Hematopoietic multipotent progenitor cell treated with erythropoietin and hydrocortisone succinate and interleukin-3 and kit ligand, for 15 days (in vitro differentiated cells): ENCODE measurements at regions not wholly inside any gene's neighbourhood (a gene's known extent, or its start where the extent isn't known, plus 50 kb on each side); places are given as distances from the start of the nearest gene placed in this dataset.

Experiments
- DNase-seq: peaks from one replicate; pipeline ENCODE4 v3.0.0-alpha.2; 2015; ENCODE audit warnings: low spot score

DNA sequence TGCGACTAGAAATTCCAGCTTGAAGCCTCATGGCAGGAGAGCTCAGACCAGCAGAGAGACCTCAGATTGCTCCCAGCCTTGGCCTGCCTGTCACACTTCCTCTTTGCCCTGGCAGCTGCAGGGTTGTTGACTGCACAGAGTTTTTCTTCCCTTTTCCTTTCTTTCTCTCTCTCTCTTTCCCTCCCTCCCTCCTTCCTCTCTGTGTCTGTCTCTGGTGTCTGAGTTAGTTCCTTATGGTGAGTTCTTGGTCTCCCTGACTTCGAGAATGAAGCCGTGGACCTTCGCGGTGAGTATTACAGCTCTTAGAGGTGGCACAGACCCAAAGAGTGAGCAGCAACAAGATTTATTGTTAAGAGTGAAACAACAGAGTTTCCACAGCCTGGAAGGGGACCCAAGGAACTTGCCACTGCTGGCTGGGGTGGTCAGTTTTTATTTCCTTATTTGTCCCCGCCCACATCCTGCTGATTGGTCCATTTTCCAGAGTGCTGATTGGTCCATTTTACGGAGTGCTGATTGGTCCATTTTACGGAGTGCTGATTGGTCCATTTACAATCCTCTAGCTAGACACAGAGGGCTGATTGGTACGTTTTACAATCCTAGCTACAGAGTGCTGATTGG is 266.3 kb downstream of the RPS24 start:
- peak; percentile 3 for DNase-seq

DNA sequence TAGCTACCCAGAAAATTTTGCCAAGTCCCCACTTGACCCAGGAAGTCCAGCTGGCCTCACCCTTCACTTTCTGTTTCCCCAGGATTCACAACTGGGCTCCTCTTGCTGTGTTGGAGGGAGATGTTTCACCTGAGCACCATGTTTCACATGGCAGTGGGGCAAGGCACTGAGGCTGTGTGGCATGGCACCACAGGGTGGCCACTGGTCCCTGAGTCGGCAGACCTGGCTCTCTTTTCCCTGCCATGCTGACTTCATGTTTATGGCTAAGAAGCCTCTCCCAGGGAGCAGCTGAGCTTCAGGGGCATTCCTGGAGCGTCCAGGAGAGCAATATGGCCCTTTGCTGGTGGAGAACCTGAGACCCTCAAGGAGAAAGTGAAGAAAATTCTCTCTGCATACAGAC is 266.9 kb downstream of the RPS24 start:
- DNase-seq = no peak

DNA sequence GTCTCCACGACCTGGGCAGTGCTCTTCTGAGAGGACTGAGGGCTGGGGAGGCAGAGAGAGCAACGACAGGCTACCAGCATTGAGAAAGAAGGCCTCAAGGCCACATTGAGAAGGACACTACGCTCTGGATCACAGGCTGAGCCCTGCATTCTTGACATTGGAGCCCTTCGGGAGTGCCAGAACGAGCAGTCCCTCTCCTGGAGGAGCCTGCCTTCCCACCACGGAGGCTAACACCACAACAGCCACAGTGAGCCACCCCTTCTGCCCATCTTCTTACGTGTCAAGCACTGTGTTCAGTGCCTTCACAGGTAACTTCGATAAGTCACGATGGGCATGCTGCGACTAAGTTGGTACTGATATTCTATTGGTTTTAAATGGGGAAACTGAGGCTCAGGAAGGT is 267.8 kb downstream of the RPS24 start:
- DNase-seq = no peak

DNA sequence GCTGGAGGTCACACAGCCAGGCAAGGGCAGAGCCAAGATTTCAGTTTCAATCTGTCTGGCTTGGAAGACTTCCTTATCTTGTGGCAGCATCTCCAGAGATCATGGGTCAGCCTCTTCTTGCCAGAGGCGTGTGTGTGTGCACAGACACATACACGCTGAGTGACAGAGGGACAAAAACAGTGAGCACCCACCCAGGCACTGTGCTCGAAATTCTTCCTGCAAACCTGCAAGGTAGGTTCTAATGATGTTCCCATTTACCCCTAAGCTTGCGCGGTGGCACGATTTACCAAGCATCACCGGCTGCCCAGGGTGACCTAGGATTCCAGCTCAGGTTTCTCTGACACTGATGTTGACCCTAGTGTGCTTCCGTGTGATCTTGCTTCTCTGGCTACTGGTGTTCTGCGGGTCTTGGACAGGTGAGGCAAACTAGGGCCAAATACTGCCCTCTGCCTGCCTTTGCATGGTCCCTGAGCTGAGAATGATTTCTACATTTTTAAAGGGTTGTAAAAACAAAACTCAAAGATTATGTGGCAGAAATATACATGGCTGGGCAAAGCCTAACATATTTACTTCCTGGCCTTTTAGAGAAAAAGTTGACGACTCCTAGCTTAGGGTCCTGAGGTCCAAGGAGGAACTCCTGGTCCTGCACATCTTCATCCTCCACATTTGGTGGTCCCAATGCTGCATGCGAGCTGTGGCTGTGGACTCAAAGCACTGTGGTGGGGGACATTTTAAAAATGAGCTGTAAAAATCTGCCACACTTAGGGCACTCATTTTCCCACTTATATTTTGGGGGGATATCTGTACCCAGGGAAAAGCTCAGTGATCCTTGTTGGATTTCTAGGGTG is 268.5 kb downstream of the RPS24 start:
- no peak for DNase-seq

DNA sequence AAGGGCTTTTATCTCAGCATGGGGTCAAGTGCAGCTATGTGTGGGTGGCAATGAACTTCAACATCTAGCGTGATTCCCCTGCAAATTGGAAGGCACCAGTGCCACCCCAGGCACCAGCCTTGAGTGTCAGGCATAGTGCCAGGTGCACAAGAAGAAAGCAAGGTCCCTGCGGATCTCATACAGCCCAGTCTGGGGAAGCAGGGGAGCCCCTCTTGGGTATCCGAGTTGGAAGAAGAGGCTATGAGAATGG is 269.0 kb downstream of the RPS24 start:
- no peak for DNase-seq

DNA sequence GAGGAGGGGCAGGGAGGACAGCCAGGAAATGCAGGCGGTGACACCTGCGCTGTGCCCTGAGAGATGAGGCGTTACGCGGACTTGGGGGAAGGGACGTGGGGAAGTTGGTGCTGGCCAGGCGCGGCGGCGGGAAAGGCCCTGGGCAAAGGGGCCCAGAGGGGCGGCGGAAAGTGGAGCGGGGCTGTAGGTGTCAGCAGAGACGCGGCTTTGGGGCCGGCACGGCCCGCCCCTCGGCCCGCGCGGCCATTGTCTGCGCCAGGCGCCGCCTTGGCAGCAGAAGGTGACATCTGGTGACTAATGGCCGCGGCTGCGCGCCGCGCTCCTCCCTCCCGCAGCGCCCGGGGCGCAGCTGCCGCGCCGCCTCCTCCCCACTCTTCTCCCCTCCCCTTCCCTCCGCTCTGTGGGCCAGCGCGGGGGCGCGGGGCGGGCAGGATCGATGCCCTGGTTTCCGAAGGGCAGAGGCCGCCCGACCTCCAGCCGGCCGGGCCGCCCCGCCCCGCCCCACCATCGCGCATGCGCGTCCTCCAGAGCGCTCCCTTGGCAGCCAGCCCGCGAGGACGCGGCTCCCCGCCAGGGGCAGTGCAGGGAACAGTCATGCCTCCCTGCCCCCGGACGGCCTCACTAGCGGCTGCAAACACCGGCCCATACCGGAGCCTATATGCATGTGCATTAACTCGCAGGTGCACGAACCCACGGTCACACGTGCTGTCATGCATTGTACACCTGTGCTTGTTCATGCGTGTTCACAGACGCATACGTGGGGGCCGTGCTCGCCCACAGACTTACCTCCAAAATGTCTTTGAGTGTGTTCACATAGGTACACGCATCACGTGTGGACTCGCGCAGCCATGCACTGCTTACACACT is 269.6 kb downstream of the RPS24 start:
- peak; percentile 89 for DNase-seq

DNA sequence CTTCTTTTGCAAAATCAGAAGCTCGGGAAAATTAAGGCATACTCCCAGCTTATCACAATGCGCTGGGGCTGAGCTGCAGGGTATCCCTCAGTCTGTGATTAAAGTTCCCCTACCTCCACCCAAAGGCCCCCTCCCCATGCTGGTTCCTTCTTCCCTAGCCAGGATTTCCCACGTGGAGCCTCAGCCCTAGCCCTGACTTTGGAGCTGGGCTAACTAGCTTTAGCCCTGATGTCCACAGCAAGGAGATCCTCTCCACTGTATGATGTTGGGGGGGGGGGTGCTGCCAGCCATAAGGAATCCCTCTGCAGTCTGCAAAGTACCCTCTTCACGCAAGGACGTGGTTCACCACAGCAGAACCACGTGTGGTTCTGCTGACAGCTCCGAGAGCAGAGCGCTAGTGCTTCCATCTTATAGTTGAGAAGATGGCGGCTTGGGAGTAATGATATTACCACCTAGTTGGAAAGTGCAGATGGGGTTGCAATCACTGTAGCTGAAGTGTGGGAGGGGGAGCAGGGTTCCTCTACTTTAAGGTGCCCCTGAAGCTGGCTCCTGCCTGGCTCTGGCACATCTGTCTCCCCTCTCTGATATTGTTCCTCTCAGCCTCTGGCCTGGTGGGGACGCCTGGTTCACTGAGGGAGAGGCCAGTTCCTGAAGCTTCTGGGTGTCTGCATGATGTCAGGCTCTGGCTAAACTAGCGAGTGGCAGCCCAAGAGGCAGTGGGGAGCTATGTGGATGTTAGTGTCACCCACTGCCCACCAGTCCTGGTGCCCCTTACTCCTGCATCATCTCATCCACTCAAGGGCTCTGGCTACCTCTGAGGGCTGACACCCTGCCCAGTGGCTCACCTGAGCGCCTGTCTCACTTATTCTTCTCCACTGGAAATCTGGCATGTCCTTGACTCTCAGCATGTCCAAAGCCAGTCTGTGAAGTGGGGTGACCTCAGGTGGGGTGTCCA is 270.7 kb downstream of the RPS24 start:
- no peak for DNase-seq

DNA sequence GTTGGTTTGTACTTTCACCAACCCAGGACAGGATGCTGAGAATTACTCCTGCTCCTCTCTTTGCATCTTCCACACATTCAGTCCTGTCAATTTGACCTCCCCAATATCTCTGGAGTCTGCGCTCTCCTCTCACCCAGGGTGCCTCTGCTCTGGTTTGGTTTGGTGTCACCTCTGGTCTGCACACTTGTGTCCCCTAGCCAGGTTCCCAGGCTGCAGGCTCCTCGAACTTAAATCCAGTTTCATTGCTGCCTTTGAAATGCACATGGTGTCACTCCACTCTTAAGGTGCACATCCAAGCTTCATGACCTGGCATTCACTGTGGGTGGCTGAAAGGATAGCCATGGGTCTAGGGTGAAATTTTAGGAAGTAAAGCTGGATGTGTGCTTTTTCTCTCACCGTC is 271.6 kb downstream of the RPS24 start:
- DNase-seq = no peak

DNA sequence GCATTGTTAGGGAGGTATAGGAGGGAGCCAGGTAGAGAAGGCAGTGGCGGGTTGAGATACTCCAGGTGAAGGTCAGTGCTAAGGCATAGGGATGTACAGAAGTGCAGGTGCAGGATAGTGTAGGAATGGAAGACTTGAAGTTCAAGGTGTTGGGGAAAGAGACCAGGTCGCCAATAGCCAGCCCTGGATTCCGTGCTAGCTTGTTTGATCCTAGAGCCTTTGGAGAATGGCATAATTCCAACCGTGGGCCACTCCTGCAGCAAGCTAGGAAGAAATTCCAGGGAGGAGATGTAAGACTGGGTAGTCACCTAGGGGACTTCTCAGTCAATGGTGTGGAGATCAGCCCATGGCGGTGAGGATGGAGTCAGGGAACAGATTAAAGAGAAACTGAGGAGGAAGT is 272.7 kb downstream of the RPS24 start:
- no peak for DNase-seq

DNA sequence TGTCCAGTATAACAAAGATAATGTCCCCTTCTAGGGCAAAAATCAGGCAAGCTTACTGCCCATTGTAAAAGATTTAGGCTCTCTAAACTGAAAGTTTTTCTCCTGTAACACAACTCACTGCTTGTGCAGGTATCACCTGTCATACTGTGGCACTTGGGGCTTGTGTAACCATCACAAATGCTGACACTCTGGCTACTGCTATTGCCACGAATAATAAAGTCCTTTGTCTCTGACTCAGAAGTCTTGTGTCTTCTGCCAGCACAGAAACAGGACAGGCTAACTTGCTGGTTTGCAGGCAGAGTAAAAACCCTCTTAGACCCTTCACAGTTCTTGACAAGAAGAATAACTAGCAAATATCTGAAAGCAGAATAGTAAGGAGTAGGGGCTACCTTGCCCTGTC is 273.9 kb downstream of the RPS24 start:
- no peak for DNase-seq

DNA sequence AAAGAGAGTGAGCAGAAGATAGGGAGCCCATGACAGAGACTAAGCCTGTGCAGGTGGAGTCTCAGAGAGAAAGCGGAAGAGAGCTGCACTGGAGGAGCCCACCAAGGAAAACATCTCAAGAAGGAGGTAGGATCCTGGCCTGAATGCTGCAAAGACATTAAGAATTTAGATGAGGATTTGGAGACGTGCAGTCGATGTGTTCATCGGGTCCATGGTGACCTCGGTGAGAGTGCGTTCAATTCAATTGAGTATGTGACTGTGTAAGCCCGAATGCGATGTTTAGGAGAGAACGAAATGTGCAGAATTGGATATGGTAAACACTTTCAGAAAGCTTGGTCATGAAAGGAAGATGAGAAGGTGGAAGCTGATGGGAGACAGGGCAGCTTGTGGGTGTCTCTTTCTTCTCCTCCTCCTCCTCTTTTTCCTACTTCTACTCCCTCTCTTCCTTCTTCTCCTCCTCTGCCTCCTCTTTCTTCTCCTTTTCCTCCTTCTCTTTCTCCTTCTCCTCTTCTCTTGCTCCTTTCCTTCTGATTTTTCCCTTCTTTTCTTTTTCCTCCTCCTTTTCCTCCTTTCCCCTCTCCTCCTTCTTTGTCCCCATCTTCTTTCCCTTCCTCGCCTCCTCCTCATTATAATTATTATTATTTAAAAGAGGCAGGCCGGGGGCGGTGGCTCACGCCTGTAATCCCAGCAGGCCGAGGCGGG is 276.0 kb downstream of the RPS24 start:
- DNase-seq = no peak

DNA sequence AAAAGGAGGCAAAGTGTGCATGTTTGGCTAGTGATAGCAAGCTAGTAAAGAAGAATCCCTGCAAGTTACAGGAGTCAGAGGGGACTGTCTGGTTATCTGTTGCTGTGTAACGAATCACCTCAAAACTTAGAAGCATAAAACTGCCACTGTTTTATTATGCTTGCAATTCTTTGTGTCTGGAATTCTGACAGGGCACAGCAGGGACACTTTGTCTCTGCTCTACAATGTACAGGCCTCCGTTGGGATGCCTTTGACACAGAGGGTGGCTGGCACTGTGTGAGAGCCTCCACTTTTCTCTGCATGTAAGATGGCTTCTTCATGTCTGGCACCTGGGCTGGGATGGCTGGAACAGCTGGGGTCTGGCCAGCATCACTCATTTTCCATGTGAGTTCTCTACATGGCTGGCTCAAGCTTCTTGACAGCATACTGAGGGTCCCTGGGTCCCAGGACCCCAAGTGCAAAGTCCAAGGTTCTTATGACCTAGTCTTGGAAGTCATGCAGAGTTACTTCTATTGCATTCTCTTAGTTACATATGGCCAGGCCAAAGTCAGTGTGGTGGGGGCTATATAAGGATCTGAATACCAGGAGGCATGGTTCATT is 276.9 kb downstream of the RPS24 start:
- no peak for DNase-seq

DNA sequence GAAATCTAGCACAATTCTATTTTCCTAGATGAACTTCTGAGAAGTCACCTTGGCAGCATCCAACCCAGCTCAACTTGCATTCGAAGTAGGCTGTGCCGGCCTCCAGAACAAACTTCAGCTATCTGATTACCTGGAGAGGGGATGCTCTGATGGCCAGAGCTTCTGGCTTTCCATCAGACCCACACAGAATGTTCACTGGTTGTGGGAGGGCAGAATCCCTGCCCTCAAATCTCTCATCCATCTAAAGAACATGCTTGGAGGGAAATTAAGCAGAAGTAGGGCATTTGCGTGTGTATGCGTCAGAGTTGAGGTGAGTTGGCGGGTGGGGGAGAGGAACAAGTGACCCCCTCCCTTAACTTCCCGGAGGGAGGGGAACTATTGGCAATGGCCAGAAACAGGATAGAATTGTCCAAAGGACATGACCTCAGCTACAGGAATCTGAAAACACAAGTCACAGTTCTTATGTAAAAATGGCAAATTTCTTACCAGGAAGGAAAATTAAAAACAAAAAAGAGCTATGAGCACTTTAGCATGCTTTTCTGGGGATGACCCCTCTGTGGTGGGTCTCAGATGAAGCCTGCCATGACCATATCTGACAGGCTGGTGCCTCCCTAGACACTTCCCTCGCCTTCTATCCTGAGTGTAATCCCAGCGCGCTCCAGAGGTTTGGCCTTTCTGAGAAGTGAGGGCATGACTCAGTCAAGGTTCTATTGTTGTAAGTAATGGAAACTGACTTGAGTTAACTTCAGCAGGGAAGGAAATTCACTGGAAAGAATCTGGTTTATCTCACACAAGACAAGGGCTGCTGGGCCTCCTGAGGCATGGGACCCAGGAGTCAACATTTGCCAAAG is 278.8 kb downstream of the RPS24 start:
- no peak for DNase-seq

DNA sequence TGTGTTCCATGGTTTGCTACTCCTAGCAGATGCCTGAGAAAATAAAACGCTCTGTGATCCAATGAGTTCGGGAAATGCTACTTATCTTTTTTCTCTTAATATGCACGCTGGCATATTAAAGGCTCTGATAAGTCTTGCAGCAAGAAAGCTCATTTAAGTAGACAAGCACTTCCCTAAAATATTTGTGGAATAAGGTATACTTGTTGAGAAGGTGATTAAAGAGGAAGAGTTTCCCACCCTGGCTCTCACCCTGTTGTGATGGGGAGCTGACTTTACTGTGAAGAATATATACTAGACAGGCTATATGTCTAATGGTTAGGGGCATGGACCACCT is 279.4 kb downstream of the RPS24 start:
- no peak for DNase-seq

DNA sequence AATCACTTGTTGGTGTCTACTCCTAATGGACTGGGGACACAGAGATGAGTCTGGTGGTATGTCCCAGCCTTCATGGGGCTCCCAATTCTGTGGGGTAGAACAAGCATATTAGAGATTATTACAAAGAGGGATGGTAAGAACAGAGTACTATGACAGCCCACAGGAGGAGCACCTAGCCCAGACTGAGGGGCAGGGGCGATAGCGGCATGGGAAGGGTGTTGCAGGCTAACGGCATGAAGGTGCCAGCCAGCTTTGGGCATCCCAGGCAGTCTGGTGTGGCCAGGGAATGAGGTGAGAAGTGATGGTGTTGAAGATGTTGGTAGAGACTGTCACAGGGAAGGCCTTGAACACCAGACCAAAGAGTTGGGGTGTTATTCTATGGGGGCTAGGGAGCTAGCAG is 280.0 kb downstream of the RPS24 start:
- DNase-seq = no peak

DNA sequence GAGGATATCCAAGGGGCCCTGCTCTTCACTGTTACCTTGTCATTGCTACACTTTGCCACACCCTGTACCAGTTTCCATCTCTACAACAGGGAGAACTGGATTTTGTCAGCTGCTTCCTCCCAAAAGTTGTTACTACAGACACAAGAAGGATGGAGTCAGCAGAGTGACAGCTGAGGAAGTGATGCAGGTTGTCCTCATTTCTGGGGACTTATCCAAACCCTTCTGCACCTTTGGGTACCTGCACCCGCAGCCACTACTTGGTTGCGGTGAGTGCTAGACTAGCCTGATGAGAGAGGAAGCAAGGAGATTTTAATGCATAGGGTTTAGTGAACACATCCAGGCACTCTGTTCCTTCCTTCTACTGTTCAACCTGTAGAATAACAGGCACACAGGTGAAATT is 281.0 kb downstream of the RPS24 start:
- no peak for DNase-seq

DNA sequence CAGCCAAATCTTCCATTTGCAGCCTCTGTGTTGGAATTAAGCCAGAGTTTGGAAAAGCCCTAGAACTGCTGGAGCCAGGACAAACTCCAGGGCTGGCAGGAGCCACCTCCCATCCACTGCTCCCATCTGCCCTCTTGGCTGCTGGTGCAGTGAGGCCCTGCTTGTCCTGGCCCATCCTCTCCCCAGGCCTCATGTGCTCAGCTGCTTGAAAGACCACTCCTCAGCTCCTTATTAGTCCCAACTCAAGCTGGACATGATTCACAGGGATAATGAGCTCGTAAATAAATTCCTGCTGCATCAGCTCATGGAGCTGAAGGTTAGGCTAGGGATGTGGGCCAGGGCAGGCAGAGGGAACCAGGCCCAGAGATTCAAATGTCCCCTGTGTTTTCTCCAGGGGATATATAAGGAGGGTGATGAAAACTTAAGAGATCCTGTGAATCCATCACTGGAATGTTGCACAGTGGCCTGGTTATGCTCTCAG is 282.8 kb downstream of the RPS24 start:
- DNase-seq = no peak

DNA sequence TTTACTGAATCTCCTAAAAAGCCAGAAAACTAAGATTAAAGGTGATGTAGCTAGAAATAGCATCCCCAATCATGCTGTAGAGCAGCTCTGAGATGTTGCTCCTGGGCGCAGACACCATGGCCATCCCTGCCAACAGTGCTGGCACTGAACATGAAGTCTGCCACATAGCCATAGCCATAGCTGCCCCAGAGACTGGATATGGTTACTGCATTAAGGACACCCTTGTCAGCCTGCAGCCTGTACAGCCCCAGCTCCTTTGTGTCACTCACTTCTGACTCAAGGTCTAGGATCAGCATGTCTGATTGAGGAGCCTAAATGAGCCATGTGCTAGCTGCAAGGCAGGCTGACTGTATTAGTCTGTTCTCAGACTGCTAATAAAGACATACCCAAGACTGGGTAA is 284.6 kb downstream of the RPS24 start:
- no peak for DNase-seq

DNA sequence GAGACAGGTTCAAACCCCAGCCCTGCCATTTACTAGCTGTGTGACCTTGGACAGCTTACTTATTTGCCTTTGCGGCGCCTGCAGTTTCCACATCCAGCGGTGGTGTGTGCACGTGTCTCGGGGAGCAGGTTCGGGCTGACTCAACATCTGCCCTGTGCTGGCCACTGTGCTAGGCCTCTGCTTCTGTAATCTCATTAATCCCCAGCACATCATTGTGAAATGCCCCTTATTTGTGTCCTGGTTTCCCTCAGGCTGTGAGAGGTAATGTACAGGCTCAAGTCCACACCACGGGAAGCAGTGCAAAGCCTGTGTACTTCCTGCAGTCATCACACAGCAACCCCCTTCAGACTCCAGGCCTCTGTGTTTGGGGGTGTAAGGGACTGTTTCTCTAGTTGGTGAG is 285.7 kb downstream of the RPS24 start:
- no peak for DNase-seq

DNA sequence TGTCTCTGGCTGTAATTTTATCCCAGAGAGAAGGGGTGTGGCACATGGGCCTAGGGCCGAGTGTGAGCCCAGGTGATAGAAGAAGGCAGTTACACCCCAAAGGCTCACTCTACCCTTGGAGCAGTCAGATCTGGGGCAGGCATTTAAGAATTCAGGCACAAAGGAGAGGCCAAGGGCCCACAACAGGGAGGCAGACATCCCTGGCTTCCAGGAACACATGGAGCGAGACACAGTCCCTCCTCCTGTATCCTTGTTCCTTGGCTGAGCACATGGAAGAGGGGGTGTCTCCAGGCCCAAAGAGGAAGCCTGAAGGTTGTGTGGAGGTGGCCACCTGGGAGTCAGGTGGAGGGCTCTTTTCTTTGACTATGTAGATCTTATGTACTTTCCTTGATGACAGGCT is 286.2 kb downstream of the RPS24 start:
- no peak for DNase-seq
